Gastrocnemius medialis (tissue), 4 donors: ENCODE measurements at regions not wholly inside any gene's neighbourhood (a gene's known extent, or its start where the extent isn't known, plus 50 kb on each side); places are given as distances from the start of the nearest gene placed in this dataset.

Experiments used
- ATAC-seq, 2 donors: fragments of 150-250 bp; one replicate each; pipeline ENCODE4 v1.9.1; 2016
- DNase-seq, 2 donors: peaks; one replicate each; pipeline ENCODE4 v3.0.0-alpha.2; 2019
- H3K27ac ChIP-seq, 4 donors: fragments of 200-600 bp; sonication (generic); 1 replicate in 1 of 4; 2 replicates in 3 of 4; pipeline ENCODE4 v1.5.1; 2016 to 2018; ENCODE audit warnings: mild to moderate bottlenecking in 2 of 4, moderate library complexity in 1 of 4
- H3K27me3 ChIP-seq, 3 donors: fragments of 200-600 bp; sonication (generic) in 2 of 3; 1 replicate in 1 of 3; 2 replicates in 2 of 3; pipeline versions ENCODE4 v1.5.1 to v1.6.0; 2016 to 2019; ENCODE audit warnings: mild to moderate bottlenecking in 1 of 3, moderate library complexity in 1 of 3
- H3K36me3 ChIP-seq, 2 donors: fragments of 200-600 bp; sonication (generic) in 1 of 2; one replicate each; pipeline ENCODE4 v1.5.1; 2017 to 2018
- H3K4me1 ChIP-seq, 2 donors: fragments of 200-600 bp; sonication (generic) in 1 of 2; one replicate each; pipeline ENCODE4 v1.5.1; 2016 to 2017; ENCODE audit warnings: mild to moderate bottlenecking in 2 of 2
- H3K4me3 ChIP-seq, 4 donors: fragments of 200-600 bp; sonication (generic) in 3 of 4; 1 replicate in 1 of 4; 2 replicates in 3 of 4; pipeline ENCODE4 v1.5.1; 2016 to 2019; ENCODE audit warnings: mild to moderate bottlenecking in 2 of 4
- H3K9me3 ChIP-seq, 3 donors: fragments of 200-600 bp; sonication (generic) in 2 of 3; 1 replicate in 1 of 3; 2 replicates in 2 of 3; pipeline ENCODE4 v1.5.1; 2016 to 2019
- CTCF ChIP-seq, 5 experiments: fragments of 450-650 bp in 3 of 5; fragments of 200-600 bp in 2 of 5; sonication (generic) in 2 of 5; IDR thresholded peaks in 4 of 5; conservative IDR thresholded peaks in 1 of 5; 1 replicate in 4 of 5; 2 replicates in 1 of 5; pipeline ENCODE4 v1.5.1; 2016 to 2019; ENCODE audit warnings: antibody characterized with exemption in 5 of 5, mild to moderate bottlenecking in 3 of 5, moderate library complexity in 3 of 5
- POLR2A ChIP-seq, 2 donors: fragments of 450-650 bp; IDR thresholded peaks; one replicate each; pipeline ENCODE4 v1.6.1; 2017; ENCODE audit warnings: antibody characterized with exemption in 2 of 2, mild to moderate bottlenecking in 2 of 2, moderate library complexity in 2 of 2
- in situ Hi-C, 4 donors: fragments of 200-750 bp; cut with MboI; loops; one replicate each; pipeline versions ENCODE4 v1.15.0 to v1.8.0; 2017; ENCODE audit warnings: low sequenced_read_pairs in 4 of 4
- intact Hi-C: fragments of 100-400 bp; cut with DNase I; formaldehyde crosslinking; loops from one replicate; pipeline ENCODE4 v1.15.1; 2023; ENCODE audit warnings: low total_unique reads

GRCh38 chr10:31709028-31709427, 219.6 kb downstream of the ARHGAP12 start:
- intact Hi-C loops (loop anchor here (1.0 to 10.0 kb wide), 4 partner anchors 51 to 924 kb away; no protein-coding TSS in a partner anchor), in situ Hi-C loops (loop anchor here in 2 of 4 donors (5.0 to 10.0 kb wide), 2 partner anchors 103 to 106 kb away; no protein-coding TSS in a partner anchor)
- Histone ChIP-seq H3K4me1 (peaks cover 35 to 41% of the 10 kb centered on the region in 2 donors), H3K27me3 (no peaks in the 10 kb centered on the region), H3K27ac (peak overlapping the region; percentile 83 to 94 (median 88)), H3K36me3 (no peaks in the 10 kb centered on the region), H3K9me3 (peaks cover 0 to 10% (median 0%) of the 10 kb centered on the region in 3 donors), H3K4me3 (no peak overlapping the region)
- ATAC-seq (peak; percentile 96 to 98), DNase-seq (peak; percentile 71 to 83)
- TF ChIP-seq POLR2A (IDR thresholded peaks at IDR 0.05) (no peak), CTCF (IDR thresholded peaks at IDR 0.05 in 4 of 5, conservative IDR thresholded peaks at IDR 0.05 in 1 of 5) (peak; percentile 49 to 60 (median 56))

GRCh38 chr10:31708474-31708873, 220.2 kb downstream of the ARHGAP12 start:
- Histone ChIP-seq H3K4me1 (peaks cover 35 to 41% of the 10 kb centered on the region in 2 donors), H3K27me3 (no peaks in the 10 kb centered on the region), H3K9me3 (peaks cover 0 to 10% (median 0%) of the 10 kb centered on the region in 3 donors), H3K27ac (peak overlapping the region; percentile 83 to 94 (median 88)), H3K4me3 (no peak overlapping the region), H3K36me3 (no peaks in the 10 kb centered on the region)
- ATAC-seq (no peak), DNase-seq (peak in 1 of 2 donors; percentile 20)
- in situ Hi-C loops = loop anchor here in 2 of 4 donors (5.0 to 10.0 kb wide), 2 partner anchors 104 to 106 kb away; no protein-coding TSS in a partner anchor
- intact Hi-C loops = loop anchor here (2.0 to 10.0 kb wide), 2 partner anchors 62 to 924 kb away; no protein-coding TSS in a partner anchor
- TF ChIP-seq CTCF (IDR thresholded peaks at IDR 0.05 in 4 of 5, conservative IDR thresholded peaks at IDR 0.05 in 1 of 5) = no peak
- TF ChIP-seq POLR2A (IDR thresholded peaks at IDR 0.05) = no peak

GRCh38 chr10:31708046-31708445, 220.6 kb downstream of the ARHGAP12 start:
- peak overlapping the region in 1 of 4 donors; percentile 21 for H3K4me3 ChIP-seq
- in situ Hi-C loops = loop anchor here in 2 of 4 donors (5.0 to 10.0 kb wide), 2 partner anchors 104 to 107 kb away; no protein-coding TSS in a partner anchor
- no peak for ATAC-seq

More at GRCh38 chr10:31708046-31708445, 220.6 kb downstream of the ARHGAP12 start:
- no peaks in the 10 kb centered on the region for H3K27me3 ChIP-seq
- TF ChIP-seq POLR2A (IDR thresholded peaks at IDR 0.05) (no peak), CTCF (IDR thresholded peaks at IDR 0.05 in 4 of 5, conservative IDR thresholded peaks at IDR 0.05 in 1 of 5) (no peak)
- H3K27ac ChIP-seq = peak overlapping the region; percentile 83 to 94 (median 88)
- intact Hi-C loops = loop anchor here (2.0 to 10.0 kb wide), 2 partner anchors 63 to 923 kb away; no protein-coding TSS in a partner anchor
- peaks cover 35 to 41% of the 10 kb centered on the region in 2 donors for H3K4me1 ChIP-seq
- no peak for DNase-seq
- H3K9me3 ChIP-seq = peaks cover 0 to 10% (median 0%) of the 10 kb centered on the region in 3 donors
- H3K36me3 ChIP-seq = no peaks in the 10 kb centered on the region
